ENCODE measurements at regions not wholly inside any gene's neighbourhood (a gene's known extent, or its start where the extent isn't known, plus 50 kb on each side); places are given as distances from the start of the nearest gene placed in this dataset.

GRCh38 chr13:84129966-84130365 lies 247.7 kb upstream of the SLITRK1 start:
- intact Hi-C loops (cut with DNase I): no loop called here
- 66 to 85% (median 82%) methylated on average over 2 of the region's 2 CpGs for WGBS, 3 donors

GRCh38 chr13:84127597-84128128 lies 245.4 kb upstream of the SLITRK1 start:
- H3K4me3 ChIP-seq: no peak overlapping the region
- no peak overlapping the region for H3K27ac ChIP-seq
- H3K36me3 ChIP-seq (ENCODE audit: insufficient read depth in 1 of 2, low read depth in 1 of 2): no peaks in the 10 kb centered on the region
- no peaks in the 10 kb centered on the region for H3K27me3 ChIP-seq (ENCODE audit: insufficient read depth in 3 of 3, low read length in 2 of 3)
- no peaks in the 10 kb centered on the region for H3K9me3 ChIP-seq
- intact Hi-C loops (cut with DNase I): no loop called here
- whole genome bisulfite sequencing, 3 donors: 90 to 96% (median 96%) methylated on average over 8 of the region's 8 CpGs
- no peak for TF ChIP-seq CTCF (IDR thresholded peaks at IDR 0.05)
- no peaks in the 10 kb centered on the region for H3K4me1 ChIP-seq
- DNase-seq: no peak
- ATAC-seq: no peak

More at GRCh38 chr13:84129966-84130365, 247.7 kb upstream of the SLITRK1 start:
- no peaks in the 10 kb centered on the region for H3K36me3 ChIP-seq (ENCODE audit: insufficient read depth in 1 of 2, low read depth in 1 of 2)
- H3K4me3 ChIP-seq: no peak overlapping the region
- H3K4me1 ChIP-seq: no peaks in the 10 kb centered on the region
- ATAC-seq (no peak), DNase-seq (no peak)
- H3K27ac ChIP-seq: no peak overlapping the region
- no peaks in the 10 kb centered on the region for H3K27me3 ChIP-seq (ENCODE audit: insufficient read depth in 3 of 3, low read length in 2 of 3)
- TF ChIP-seq CTCF (IDR thresholded peaks at IDR 0.05): no peak
- H3K9me3 ChIP-seq: no peaks in the 10 kb centered on the region

DNA sequence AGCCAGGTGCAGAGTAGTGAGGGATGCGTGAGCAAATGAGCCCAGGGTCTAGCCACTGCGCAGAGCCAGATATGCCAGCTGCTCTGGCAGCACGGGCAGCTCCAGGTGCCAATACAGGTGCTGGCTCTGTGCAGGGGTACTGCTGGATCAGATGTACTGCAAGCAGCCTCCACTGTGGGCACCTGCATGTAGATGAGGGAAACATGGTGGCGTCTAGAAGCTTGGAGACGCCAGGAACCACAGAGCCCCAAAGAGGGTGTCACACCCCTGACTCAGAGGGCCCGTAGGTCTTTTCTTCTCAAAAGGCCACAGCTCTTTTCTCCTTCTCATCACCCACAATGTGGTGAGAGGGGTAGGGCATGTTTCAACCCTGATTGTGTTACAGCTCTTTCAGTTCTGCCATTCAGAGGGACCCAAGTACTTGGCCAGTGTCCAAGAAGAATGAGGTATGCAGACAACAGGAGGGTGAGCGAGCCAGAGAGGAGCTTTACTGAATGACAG lies 244.4 kb upstream of the SLITRK1 start:
- Histone ChIP-seq H3K4me1 (no peaks in the 10 kb centered on the region), H3K4me3 (no peak overlapping the region), H3K9me3 (no peaks in the 10 kb centered on the region), H3K27me3 (ENCODE audit: insufficient read depth in 3 of 3, low read length in 2 of 3) (no peaks in the 10 kb centered on the region), H3K27ac (no peak overlapping the region), H3K36me3 (ENCODE audit: insufficient read depth in 1 of 2, low read depth in 1 of 2) (no peaks in the 10 kb centered on the region)
- no peak for ATAC-seq
- TF ChIP-seq CTCF (IDR thresholded peaks at IDR 0.05): no peak
- no peak for DNase-seq
- intact Hi-C loops (cut with DNase I): no loop called here
- 69 to 82% (median 71%) methylated on average over 7 of the region's 7 CpGs for WGBS, 3 donors

- no peak for TF ChIP-seq CTCF (IDR thresholded peaks at IDR 0.05)
- no peaks in the 10 kb centered on the region for H3K9me3 ChIP-seq
- H3K4me1 ChIP-seq: no peaks in the 10 kb centered on the region
- H3K27me3 ChIP-seq (ENCODE audit: insufficient read depth in 3 of 3, low read length in 2 of 3): no peaks in the 10 kb centered on the region
- no peak for ATAC-seq
- H3K4me3 ChIP-seq: no peak overlapping the region
- no peak for DNase-seq
- H3K27ac ChIP-seq: no peak overlapping the region
- WGBS, 3 donors: 15 to 34% (median 27%) methylated on average over 1 of the region's 1 CpG
- intact Hi-C loops (cut with DNase I): no loop called here
- H3K36me3 ChIP-seq (ENCODE audit: insufficient read depth in 1 of 2, low read depth in 1 of 2): no peaks in the 10 kb centered on the region
These were observed 239.2 kb upstream of the SLITRK1 start for GRCh38 chr13:84121456-84121855.

GRCh38 chr13:84118839-84119409 lies 236.7 kb upstream of the SLITRK1 start:
- no peak overlapping the region for H3K4me3 ChIP-seq
- ATAC-seq (no peak), DNase-seq (no peak)
- 29 to 49% (median 35%) methylated on average over 2 of the region's 2 CpGs for WGBS, 3 donors
- intact Hi-C loops (cut with DNase I): no loop called here
- H3K27me3 ChIP-seq (ENCODE audit: insufficient read depth in 3 of 3, low read length in 2 of 3): no peaks in the 10 kb centered on the region
- no peak overlapping the region for H3K27ac ChIP-seq
- H3K4me1 ChIP-seq: no peaks in the 10 kb centered on the region
- no peaks in the 10 kb centered on the region for H3K9me3 ChIP-seq
- no peaks in the 10 kb centered on the region for H3K36me3 ChIP-seq (ENCODE audit: insufficient read depth in 1 of 2, low read depth in 1 of 2)
- TF ChIP-seq CTCF (IDR thresholded peaks at IDR 0.05): no peak
